OCI-LY1 (cell line): ENCODE measurements at regions not wholly inside any gene's neighbourhood (a gene's known extent, or its start where the extent isn't known, plus 50 kb on each side); places are given as distances from the start of the nearest gene placed in this dataset.

Experiments
- H2AFZ ChIP-seq: fragments of 200-600 bp; sonication (generic), shearing (Covaris generic); 2 replicates; pipeline ENCODE4 v1.6.0; 2014; ENCODE audit warnings: antibody characterized with exemption, mild to moderate bottlenecking, low read length
- H3F3A ChIP-seq: fragments of 200-600 bp; sonication (generic), shearing (Covaris generic); 2 replicates; pipeline ENCODE4 v1.6.0; 2014; ENCODE audit warnings: mild to moderate bottlenecking, antibody characterized with exemption, low read length, moderate library complexity; ENCODE audit not compliant: insufficient read depth
- H3K27ac ChIP-seq: fragments of 200-600 bp; sonication (generic); 2 replicates; pipeline ENCODE4 v1.5.1; 2014; ENCODE audit warnings: low read length, mixed run types, mild to moderate bottlenecking, low read depth; ENCODE audit not compliant: poor library complexity, severe bottlenecking
- H3K27me3 ChIP-seq: fragments of 200-600 bp; sonication (generic); 2 replicates; pipeline ENCODE4 v1.6.0; 2014; ENCODE audit warnings: antibody characterized with exemption, mild to moderate bottlenecking, low read length, moderate library complexity; ENCODE audit not compliant: insufficient read depth
- H3K36me3 ChIP-seq: fragments of 200-600 bp; sonication (generic); 2 replicates; pipeline ENCODE4 v1.6.1; 2014; ENCODE audit warnings: mild to moderate bottlenecking, antibody characterized with exemption, low read length, moderate library complexity, mixed read lengths; ENCODE audit not compliant: insufficient read depth
- H3K4me1 ChIP-seq: fragments of 200-600 bp; sonication (generic); 2 replicates; pipeline ENCODE4 v1.5.1; 2014; ENCODE audit warnings: mild to moderate bottlenecking, low read length, moderate library complexity; ENCODE audit not compliant: insufficient read depth, severe bottlenecking
- H3K4me2 ChIP-seq: fragments of 200-600 bp; sonication (generic), shearing (Covaris generic); 2 replicates; pipeline ENCODE4 v1.6.1; 2014; ENCODE audit warnings: low read length
- H3K4me3 ChIP-seq: fragments of 200-600 bp; sonication (generic); 2 replicates; pipeline ENCODE4 v1.5.1; 2014; ENCODE audit warnings: low read length, low read depth, mild to moderate bottlenecking, mixed read lengths; ENCODE audit not compliant: poor library complexity, severe bottlenecking
- H3K79me2 ChIP-seq: fragments of 200-600 bp; shearing (Covaris generic); 2 replicates; pipeline ENCODE4 v1.6.1; 2016; ENCODE audit warnings: mixed run types, low read length, mixed read lengths; ENCODE audit not compliant: insufficient read depth
- H3K9ac ChIP-seq: fragments of 200-600 bp; sonication (generic), shearing (Covaris generic); 2 replicates; pipeline ENCODE4 v1.6.1; 2014; ENCODE audit warnings: mild to moderate bottlenecking, low read length, mixed read lengths
- H3K9me2 ChIP-seq: fragments of 200-600 bp; sonication (generic), shearing (Covaris generic); 2 replicates; pipeline ENCODE4 v1.6.1; 2014; ENCODE audit warnings: low read depth, mild to moderate bottlenecking, low read length, mixed read lengths
- H3K9me3 ChIP-seq: fragments of 200-600 bp; shearing (Covaris generic); 2 replicates; pipeline ENCODE4 v1.6.1; 2014; ENCODE audit warnings: low read length, mixed read lengths
- H4K20me1 ChIP-seq: fragments of 200-600 bp; sonication (generic), shearing (Covaris generic); 2 replicates; pipeline ENCODE4 v1.6.0; 2016; ENCODE audit warnings: mild to moderate bottlenecking, low read length; ENCODE audit not compliant: insufficient read depth
- EZH2 ChIP-seq: fragments of 200-600 bp; sonication (generic), shearing (Covaris generic); IDR thresholded peaks from 2 replicates; pipeline ENCODE4 v1.8.0; 2017; ENCODE audit warnings: borderline replicate concordance, mixed run types, mild to moderate bottlenecking, antibody characterized with exemption, low read length, moderate library complexity, mixed read lengths
- TF ChIP-seq, protein P1 (sequence below): fragments of 200-600 bp; sonication (generic), shearing (Covaris generic); IDR thresholded peaks from 2 replicates; pipeline ENCODE4 v1.5.1; 2017; ENCODE audit warnings: mild to moderate bottlenecking, antibody characterized with exemption, low read length, moderate library complexity, mixed read lengths

DNA sequence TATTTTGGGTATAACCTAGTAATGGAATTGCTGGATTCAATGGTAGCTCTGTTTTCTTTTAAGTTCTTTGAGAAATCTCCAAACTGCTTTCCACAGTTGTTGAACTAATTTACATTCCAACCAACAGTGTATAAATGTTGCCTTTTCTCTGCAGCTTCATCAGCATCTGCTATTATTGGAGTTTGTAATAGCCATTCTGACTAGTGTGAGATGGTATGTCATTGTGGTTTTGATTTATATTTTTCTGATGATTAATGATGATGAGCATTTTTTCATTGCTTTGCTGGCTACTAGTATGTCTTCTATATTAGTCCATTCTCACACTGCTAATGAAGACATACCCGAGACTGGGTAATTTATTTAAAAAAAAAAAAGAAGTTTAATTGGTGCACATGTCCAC, 248.6 kb upstream of the MAGI2 start:
- TF ChIP-seq, protein P1, sequence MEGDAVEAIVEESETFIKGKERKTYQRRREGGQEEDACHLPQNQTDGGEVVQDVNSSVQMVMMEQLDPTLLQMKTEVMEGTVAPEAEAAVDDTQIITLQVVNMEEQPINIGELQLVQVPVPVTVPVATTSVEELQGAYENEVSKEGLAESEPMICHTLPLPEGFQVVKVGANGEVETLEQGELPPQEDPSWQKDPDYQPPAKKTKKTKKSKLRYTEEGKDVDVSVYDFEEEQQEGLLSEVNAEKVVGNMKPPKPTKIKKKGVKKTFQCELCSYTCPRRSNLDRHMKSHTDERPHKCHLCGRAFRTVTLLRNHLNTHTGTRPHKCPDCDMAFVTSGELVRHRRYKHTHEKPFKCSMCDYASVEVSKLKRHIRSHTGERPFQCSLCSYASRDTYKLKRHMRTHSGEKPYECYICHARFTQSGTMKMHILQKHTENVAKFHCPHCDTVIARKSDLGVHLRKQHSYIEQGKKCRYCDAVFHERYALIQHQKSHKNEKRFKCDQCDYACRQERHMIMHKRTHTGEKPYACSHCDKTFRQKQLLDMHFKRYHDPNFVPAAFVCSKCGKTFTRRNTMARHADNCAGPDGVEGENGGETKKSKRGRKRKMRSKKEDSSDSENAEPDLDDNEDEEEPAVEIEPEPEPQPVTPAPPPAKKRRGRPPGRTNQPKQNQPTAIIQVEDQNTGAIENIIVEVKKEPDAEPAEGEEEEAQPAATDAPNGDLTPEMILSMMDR, result no peak
- no peak for TF ChIP-seq EZH2
- no peak overlapping the region for H3K4me2 ChIP-seq
- no peaks in the 10 kb centered on the region for H3K27me3 ChIP-seq
- H3K36me3 ChIP-seq, result no peaks in the 10 kb centered on the region
- no peaks in the 10 kb centered on the region for H3K79me2 ChIP-seq
- H3K9ac ChIP-seq, result no peak overlapping the region
- no peak overlapping the region for H3K27ac ChIP-seq
- H3K4me1 ChIP-seq, result no peaks in the 10 kb centered on the region
- H3F3A ChIP-seq, result no peaks in the 10 kb centered on the region
- no peaks in the 10 kb centered on the region for H4K20me1 ChIP-seq
- no peaks in the 10 kb centered on the region for H3K9me2 ChIP-seq
- no peaks in the 10 kb centered on the region for H3K9me3 ChIP-seq
- H2AFZ ChIP-seq, result no peak overlapping the region
- H3K4me3 ChIP-seq, result no peak overlapping the region

DNA sequence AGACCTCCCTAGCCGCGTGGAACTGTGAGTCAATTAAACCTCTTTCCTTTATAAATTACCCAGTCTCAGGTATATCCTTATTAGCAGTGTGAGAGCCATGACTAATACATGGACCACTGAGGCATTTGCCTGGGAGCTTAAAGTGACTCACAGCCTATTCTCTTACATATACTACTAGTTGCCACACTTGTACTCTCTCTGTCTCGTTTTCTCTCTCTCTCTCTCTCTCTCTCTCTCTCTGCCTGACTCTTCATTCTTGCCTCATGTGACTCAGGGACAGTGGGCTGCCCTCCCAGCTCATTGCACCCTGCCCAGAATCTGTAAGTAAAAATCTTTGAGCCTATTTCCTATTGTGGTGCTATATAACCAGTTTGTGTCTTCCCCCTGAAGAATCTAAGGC, 238.5 kb upstream of the MAGI2 start:
- H4K20me1 ChIP-seq, result no peaks in the 10 kb centered on the region

DNA sequence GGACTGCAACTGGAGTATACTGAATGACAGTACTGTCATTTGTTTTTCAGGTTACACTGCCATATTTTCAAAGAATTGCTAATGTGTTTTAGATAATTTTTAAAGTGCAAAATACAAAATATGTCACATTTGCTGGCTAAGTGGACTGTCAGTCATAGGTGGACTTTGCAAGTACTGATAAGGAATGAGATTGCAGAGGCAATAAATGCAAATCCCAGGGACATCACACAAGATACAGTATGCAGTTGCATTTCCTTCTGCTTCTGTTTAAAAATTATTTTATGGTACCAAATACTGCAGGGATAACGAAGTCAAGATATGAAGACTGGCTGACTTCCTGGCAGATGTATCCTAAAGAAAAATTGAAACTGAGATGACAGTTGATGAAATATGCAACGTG, 237.6 kb upstream of the MAGI2 start:
- no peak for TF ChIP-seq EZH2
- TF ChIP-seq, protein P1, result no peak
- Histone ChIP-seq H3K4me2 (no peak overlapping the region), H3K79me2 (no peaks in the 10 kb centered on the region)

More for the DNA sequence above, 238.5 kb upstream of the MAGI2 start:
- H3K4me2 ChIP-seq, result no peak overlapping the region
- H3K4me3 ChIP-seq, result no peak overlapping the region
- no peaks in the 10 kb centered on the region for H3K9me3 ChIP-seq
- TF ChIP-seq, protein P1, result no peak
- no peak for TF ChIP-seq EZH2
- H3K4me1 ChIP-seq, result no peaks in the 10 kb centered on the region
- H3K27ac ChIP-seq, result no peak overlapping the region
- H3K9ac ChIP-seq, result no peak overlapping the region
- no peak overlapping the region for H2AFZ ChIP-seq
- H3K36me3 ChIP-seq, result no peaks in the 10 kb centered on the region
- H3K9me2 ChIP-seq, result no peaks in the 10 kb centered on the region
- H3K79me2 ChIP-seq, result no peaks in the 10 kb centered on the region
- no peaks in the 10 kb centered on the region for H3K27me3 ChIP-seq
- H3F3A ChIP-seq, result no peaks in the 10 kb centered on the region

More for the DNA sequence above, 237.6 kb upstream of the MAGI2 start:
- no peak overlapping the region for H2AFZ ChIP-seq
- H3K9ac ChIP-seq, result no peak overlapping the region
- H3F3A ChIP-seq, result no peaks in the 10 kb centered on the region
- H4K20me1 ChIP-seq, result no peaks in the 10 kb centered on the region
- no peak overlapping the region for H3K4me3 ChIP-seq
- no peaks in the 10 kb centered on the region for H3K36me3 ChIP-seq
- H3K27me3 ChIP-seq, result no peaks in the 10 kb centered on the region
- no peaks in the 10 kb centered on the region for H3K4me1 ChIP-seq
- no peaks in the 10 kb centered on the region for H3K9me2 ChIP-seq
- no peaks in the 10 kb centered on the region for H3K9me3 ChIP-seq
- no peak overlapping the region for H3K27ac ChIP-seq
